ENCODE measurements at regions not wholly inside any gene's neighbourhood (a gene's known extent, or its start where the extent isn't known, plus 50 kb on each side); places are given as distances from the start of the nearest gene placed in this dataset.
"Not testable (repeated sequence)": the region's sequence is repeated elsewhere in the genome, so short reads cannot be mapped to it uniquely, and the experiment has no call there.

GRCh38 chr1:143504080-143504479 lies 467.7 kb downstream of the FAM72C start:
- TF ChIP-seq SP1 (IDR thresholded peaks at IDR 0.05); FOXK2 (IDR thresholded peaks at IDR 0.05); FOXM1 (IDR thresholded peaks at IDR 0.05; ENCODE audit: borderline replicate concordance); ELF4 (IDR thresholded peaks at IDR 0.05); TARDBP (IDR thresholded peaks at IDR 0.05); LEF1 (IDR thresholded peaks at IDR 0.05; ENCODE audit: borderline replicate concordance); ZNF384 (IDR thresholded peaks at IDR 0.05); ARNT (IDR thresholded peaks at IDR 0.05); HDGF (IDR thresholded peaks at IDR 0.05; ENCODE audit: borderline replicate concordance): not testable (repeated sequence)
